Hepatocyte (in vitro differentiated cells): ENCODE measurements at regions not wholly inside any gene's neighbourhood (a gene's known extent, or its start where the extent isn't known, plus 50 kb on each side); places are given as distances from the start of the nearest gene placed in this dataset.

ENCODE experiments used
- EZH2phosphoT487 ChIP-seq: fragments of 200-600 bp; sonication (generic); IDR thresholded peaks from one replicate; pipeline ENCODE4 v1.6.1; 2018; ENCODE audit warnings: antibody characterized with exemption, mild to moderate bottlenecking, low read depth, moderate library complexity; ENCODE audit not compliant: unreplicated experiment, severe bottlenecking
- TF ChIP-seq, protein P1 (sequence below): fragments of 200-600 bp; sonication (generic); IDR thresholded peaks from 2 replicates; pipeline ENCODE4 v1.5.1; 2016; ENCODE audit warnings: antibody characterized with exemption, mild to moderate bottlenecking; ENCODE audit not compliant: poor library complexity

DNA sequence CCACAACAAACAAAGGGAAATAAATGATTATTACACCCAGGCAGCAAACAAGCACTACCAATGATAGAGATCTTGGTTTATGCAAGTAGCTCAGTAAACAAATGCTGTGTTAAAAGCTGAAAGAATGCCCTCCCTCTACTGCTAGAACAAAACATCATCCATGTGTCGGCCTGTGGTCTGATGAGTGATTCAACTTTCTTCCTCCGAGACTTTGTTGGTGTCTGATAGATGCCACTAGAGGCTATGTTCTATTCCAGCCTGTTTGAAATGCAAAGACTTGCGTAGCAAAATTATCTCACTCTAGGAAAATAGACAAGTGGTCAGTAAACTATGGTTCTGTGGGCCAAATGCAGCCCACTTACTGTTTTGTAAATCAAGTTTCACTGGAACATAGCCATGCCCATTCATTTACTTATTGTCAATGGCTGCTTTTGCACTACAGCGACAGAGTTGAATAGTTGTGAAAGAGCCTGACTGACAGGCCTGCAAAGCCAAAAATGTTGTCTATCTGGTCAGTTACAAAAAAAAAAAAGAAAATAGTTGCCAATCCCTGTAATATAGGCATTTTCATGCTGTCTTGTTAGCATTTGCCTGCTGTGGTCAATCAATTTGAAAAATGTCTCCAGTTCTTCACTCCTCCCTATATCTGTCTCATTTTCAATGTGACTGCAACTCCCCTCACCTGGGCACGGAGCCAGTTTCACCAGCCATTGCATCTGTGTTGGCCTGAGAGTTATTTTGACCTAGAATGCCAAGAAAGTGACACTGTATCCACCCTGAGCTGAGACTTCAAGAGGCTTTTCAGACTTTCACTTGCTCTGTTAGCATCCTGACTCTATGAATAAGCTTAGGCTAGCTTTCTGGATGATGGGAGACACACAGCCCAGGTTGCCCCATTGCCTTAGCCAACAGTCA, 544.6 kb upstream of the BTBD3 start:
- TF ChIP-seq, protein P1, sequence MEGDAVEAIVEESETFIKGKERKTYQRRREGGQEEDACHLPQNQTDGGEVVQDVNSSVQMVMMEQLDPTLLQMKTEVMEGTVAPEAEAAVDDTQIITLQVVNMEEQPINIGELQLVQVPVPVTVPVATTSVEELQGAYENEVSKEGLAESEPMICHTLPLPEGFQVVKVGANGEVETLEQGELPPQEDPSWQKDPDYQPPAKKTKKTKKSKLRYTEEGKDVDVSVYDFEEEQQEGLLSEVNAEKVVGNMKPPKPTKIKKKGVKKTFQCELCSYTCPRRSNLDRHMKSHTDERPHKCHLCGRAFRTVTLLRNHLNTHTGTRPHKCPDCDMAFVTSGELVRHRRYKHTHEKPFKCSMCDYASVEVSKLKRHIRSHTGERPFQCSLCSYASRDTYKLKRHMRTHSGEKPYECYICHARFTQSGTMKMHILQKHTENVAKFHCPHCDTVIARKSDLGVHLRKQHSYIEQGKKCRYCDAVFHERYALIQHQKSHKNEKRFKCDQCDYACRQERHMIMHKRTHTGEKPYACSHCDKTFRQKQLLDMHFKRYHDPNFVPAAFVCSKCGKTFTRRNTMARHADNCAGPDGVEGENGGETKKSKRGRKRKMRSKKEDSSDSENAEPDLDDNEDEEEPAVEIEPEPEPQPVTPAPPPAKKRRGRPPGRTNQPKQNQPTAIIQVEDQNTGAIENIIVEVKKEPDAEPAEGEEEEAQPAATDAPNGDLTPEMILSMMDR, result no peak
- TF ChIP-seq EZH2phosphoT487, result no peak
